NCI-H2227 (cell line): ENCODE measurements at regions not wholly inside any gene's neighbourhood (a gene's known extent, or its start where the extent isn't known, plus 50 kb on each side); places are given as distances from the start of the nearest gene placed in this dataset.

Experiments used
- DNase-seq: peaks from one replicate; lab custom pipeline; 2025; ENCODE audit not compliant: unreplicated experiment; lab: John Stamatoyannopoulos, UW

DNA sequence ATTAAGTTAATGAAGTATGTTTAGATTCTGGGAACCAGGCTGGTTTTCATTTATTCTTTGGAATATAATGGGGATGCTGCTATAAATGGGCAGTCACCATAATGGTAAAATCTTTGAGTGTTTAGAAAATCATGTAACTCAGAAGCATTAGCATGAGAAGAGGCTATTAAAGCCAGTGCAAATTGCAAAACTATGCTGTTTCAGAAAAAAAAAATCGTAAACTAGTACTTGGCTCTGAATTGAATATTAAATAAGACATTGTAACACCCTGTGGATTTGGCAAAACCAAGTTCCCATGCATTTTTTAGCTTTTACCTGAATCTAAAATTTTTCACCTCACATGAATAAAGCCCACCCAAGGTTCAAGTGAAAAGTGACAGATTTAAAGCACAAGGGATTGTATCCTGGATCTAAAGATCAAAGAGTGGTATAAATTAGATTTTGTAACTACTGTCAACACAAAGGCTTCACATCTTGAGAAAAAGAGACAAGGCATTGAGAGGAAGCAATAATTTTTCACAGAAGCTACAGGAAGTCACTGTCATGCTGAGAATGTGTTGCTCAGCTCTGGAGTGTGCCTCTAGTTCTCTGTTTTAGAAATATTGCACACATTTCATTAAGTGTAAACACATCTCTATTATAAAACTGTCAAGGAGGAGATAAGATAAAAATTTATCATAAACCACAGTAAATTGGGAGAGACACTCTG is 142.2 kb downstream of the ABCA8 start:
- DNase-seq, result no peak

GRCh38 chr17:68809148-68809547 is 146.0 kb downstream of the ABCA8 start:
- no peak for DNase-seq

DNA sequence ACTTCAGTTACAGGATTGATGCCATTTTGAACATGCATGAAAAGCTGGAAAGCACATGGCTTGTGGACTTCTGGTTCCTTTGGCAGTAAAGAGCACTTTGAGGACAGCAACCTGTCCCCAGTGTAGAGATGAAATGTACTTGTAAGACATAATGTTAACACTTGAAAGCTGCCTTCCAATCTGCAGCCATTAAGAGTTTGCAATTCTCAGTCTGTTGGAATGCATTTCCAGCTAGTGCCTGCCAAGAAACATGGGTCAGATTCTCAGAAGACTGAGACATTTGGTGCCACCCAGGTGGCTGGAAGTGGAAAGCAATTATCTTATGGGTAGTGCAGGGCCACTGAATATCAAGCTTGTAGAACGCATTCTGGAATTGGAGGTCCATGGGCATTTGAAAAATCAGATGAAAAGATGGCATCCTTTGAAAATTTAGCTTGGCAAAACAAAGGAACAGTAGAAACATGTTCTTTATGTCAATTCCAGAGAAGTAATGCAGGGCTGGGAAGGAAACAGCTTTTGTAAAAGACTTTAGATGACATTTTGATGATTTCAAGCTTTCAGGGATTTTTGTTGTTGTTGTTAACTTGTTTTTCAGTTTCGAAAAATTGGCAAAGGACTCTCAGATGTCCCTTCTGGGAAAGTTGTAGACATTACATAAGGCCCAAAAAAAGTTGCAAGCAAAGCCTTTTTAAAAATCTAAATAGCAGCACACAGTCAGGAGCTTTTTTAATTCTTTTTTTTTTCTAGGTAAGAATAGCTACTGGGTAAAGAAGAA is 147.0 kb downstream of the ABCA8 start:
- DNase-seq, result no peak

GRCh38 chr17:68805609-68806008 is 149.6 kb downstream of the ABCA8 start:
- no peak for DNase-seq

- no peak for DNase-seq
Observed at GRCh38 chr17:68804777-68805520, 150.2 kb downstream of the ABCA8 start.

GRCh38 chr17:68803164-68803929 is 151.8 kb downstream of the ABCA8 start:
- DNase-seq, result no peak

- DNase-seq, result no peak
Observed at GRCh38 chr17:68801335-68802247, 153.6 kb downstream of the ABCA8 start.

- no peak for DNase-seq
Observed at GRCh38 chr17:68800751-68801150, 154.4 kb downstream of the ABCA8 start.

GRCh38 chr17:68794636-68795434 is 160.4 kb downstream of the ABCA8 start:
- no peak for DNase-seq

DNA sequence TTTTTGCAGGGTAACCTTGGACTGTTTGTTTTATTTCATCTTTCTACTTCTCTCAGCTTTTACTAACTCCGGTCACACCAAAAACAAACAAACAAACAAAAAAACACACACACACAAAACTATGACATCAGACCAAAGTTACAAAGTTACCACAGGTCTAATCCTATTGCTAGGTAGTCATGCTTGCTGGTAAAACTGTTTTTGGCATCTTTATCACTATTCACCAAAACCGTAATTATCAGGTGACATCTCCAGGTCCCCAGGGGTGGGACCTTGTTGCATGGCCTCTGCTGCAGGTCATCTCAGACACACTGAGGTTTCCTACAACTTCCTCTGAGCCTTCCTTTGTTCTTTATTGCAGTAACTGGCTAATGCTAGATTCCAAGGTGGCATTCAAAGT is 162.3 kb downstream of the ABCA8 start:
- no peak for DNase-seq

- no peak for DNase-seq
Observed at GRCh38 chr17:68792042-68792685, 163.0 kb downstream of the ABCA8 start.

DNA sequence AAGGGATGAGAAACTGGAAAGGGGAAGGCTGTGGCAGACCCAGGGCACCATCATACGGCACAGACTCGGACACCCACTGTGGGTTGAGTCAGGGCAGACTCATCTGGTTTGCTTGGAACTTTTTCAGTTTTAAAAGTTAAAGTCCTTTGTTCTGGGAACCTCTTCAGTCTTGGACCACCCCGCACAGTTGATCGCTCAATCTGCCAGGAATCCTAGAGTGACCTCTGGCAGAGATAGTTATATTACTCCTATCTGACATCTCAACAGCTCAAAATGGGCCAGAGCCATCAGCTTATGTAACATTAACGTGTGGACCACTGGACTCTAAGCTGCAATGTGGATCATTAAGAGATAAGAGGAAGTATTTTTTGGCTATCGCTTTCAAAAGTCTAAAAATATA is 164.3 kb downstream of the ABCA8 start:
- DNase-seq, result no peak

- no peak for DNase-seq
Observed at GRCh38 chr17:68790492-68790891, 164.7 kb downstream of the ABCA8 start.

DNA sequence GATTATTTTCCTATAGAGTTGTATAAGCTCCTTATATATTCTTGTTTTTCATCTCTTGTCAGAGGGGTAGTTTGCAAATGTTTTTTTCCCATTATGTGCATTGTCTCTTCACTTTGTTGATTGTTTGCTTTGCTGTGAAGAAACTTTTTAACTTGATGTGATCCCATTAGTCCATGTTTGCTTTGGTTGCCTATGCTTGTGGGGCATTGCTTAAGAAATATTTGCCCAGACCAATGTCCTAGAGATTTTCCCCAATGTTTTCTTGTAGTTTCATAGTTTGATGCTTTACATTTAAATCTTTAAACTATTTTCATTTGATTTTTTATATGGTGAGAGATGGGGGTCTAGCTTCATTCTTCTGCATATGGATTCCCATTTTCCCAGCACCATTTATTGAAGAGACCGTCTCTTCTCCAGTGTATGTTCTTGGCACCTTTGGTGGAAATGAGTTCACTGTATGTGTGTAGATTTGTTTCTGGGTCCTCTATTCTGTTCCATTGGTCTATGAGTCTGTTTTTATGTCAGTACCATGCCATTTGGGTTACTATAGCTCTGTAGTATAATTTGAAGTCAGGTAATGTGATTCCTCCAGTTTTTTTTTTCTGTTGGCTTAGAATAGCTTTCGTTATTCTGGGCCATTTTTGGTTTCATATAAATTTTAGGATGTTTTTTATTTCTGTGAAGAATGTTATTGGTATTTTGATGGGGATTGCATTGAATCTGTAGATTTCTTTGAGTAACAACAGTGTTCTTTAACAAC is 165.8 kb downstream of the ABCA8 start:
- DNase-seq, result no peak

GRCh38 chr17:68785565-68786486 is 169.4 kb downstream of the ABCA8 start:
- no peak for DNase-seq

GRCh38 chr17:68784431-68784830 is 170.8 kb downstream of the ABCA8 start:
- DNase-seq, result no peak

- DNase-seq, result no peak
Observed at GRCh38 chr17:68783861-68784260, 171.3 kb downstream of the ABCA8 start.
